GM19438 (cell line): ENCODE measurements at regions not wholly inside any gene's neighbourhood (a gene's known extent, or its start where the extent isn't known, plus 50 kb on each side); places are given as distances from the start of the nearest gene placed in this dataset.

ENCODE experiments used
- ATAC-seq: cut with Tn5 transposase; IDR thresholded peaks from one replicate; pipeline ENCODE4 v1.9.1; 2021; ENCODE audit warnings: low read depth; ENCODE audit not compliant: unreplicated experiment

GRCh38 chr9:120294003-120294402, 286.0 kb downstream of the CDK5RAP2 start:
- no peak for ATAC-seq

DNA sequence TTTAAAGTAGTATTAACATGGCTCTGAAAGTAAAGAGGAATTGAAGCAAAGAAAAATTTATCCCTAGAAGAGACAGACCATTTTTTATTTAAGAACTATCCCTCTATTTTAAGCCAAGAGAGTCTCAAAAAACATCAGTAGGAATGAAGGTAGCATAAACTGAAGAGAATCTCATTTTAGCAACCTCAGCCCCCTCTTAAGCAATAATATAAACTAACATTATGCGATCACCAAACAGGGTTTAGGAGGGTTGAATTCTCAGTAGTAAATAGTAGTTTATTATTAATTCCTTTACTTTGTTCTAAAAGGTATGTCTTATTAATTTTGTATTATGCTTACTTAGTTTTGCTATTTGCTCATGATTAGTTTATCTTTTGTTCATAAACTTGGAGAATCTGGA, 287.4 kb downstream of the CDK5RAP2 start:
- ATAC-seq, result no peak

DNA sequence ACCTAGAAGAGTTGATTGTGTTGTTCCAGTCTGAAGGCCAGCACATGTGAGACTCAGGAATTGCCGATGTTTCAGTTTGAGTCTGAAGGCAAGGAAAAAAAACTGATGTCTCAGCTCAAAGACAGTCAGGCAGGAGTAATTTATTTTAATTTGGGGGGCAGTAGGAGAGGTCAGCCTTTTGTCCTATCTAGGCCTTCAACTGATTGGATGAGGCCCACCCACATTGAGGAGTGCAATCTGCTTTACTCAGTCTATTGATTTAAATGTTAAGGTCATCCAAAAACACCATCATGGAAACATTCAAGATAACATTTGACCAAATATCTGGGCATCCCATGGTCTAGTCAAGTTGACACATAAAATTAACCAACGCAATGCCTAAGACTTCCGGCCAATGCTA, 288.9 kb downstream of the CDK5RAP2 start:
- ATAC-seq, result no peak

GRCh38 chr9:120289990-120290975, 289.7 kb downstream of the CDK5RAP2 start:
- ATAC-seq, result no peak

DNA sequence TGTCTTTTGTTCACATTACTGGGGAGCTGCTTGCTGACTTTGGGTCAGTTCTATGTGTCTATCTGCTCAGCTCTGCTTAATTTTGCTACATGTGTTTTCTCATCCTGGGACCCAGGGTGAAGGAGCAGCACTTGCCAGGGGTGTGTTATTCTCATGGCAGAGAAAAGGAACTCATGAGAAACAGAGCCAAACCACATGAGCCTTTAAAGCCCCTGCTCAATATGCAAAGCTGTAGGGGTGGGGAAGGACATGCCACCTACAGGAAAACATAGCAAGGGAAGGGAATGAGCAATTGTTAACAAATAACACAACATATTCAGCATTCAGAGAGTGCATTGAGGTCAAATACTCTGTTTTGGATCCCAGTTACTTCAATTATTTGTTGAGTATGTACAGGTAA, 290.9 kb downstream of the CDK5RAP2 start:
- ATAC-seq, result no peak

GRCh38 chr9:120286530-120286929, 293.4 kb downstream of the CDK5RAP2 start:
- no peak for ATAC-seq

- ATAC-seq, result no peak
These were observed 295.1 kb downstream of the CDK5RAP2 start for GRCh38 chr9:120284821-120285220.

DNA sequence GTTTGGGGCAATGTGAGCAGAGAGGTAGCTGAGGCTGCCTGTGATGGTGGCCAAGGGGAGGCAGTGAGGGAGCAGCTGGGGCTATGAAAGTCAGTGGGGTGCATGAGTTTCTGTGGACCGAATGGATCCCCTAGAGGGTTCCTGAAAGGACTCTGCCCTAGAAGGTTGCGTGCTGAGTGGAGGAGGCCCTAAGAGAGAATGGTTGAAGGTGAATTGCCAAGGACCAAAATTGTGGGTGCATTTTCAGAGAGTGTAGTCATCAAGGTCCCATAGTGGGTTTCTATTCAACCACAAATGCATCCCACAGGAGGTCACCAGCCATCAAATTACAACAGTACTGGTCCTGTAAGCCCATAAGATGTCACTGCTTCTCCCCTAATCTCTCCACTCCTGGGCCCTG, 298.3 kb downstream of the CDK5RAP2 start:
- ATAC-seq, result no peak

DNA sequence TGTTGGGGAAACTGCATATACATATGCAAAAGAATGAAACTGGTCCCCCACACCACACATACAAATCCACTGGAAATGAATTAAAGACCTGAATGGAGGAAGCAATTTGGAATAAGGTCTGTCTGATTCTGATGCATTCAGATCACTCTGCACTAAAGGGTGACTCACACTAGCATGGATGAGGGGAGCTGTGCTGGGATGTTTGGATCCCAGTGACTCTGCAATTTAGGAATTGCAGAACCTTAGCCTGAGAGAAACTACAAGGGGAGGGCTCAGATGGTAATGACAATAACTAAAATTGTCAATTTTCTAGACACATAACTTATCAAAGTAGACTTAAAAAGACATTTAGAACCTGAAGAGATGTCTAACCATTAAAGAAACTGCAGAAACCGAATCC, 312.0 kb downstream of the CDK5RAP2 start:
- ATAC-seq, result no peak

DNA sequence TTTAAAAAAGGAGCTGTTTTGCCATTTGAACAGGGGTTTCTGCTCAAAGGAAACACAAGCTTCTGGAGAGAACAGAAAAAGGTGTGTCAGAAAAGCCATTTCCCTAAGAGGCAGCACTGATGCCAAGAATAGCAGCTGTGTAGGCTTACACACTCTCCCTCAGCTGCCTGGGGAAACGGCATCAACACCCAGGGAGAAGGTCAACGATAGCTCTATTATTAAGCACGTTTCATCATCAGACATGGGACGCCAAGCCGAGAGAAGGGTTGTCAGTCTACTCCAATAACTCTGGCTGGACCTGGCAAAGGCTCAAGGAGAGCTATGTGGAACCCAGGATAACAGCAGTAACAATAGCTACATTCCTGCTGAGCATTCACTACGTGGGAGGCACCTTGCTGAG, 314.2 kb downstream of the CDK5RAP2 start:
- ATAC-seq, result no peak

DNA sequence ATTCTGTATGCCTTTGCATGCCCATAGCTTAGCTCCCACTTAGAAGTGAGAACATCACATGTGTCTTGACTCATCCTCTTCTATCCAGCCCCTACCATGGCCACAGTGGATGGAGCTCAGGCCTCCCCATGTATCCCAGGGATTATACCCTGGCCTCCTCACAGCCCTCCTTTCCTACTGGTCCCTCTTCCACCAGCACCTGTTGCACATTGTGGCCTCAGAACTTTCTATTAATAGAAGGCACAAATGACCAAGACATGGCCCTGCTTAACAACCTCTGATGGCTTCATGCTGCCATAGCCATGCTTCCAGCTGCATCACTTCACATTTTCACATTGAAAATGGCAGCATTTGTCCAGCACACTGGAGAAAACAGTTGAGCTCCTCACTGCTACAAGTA, 315.4 kb downstream of the CDK5RAP2 start:
- no peak for ATAC-seq

DNA sequence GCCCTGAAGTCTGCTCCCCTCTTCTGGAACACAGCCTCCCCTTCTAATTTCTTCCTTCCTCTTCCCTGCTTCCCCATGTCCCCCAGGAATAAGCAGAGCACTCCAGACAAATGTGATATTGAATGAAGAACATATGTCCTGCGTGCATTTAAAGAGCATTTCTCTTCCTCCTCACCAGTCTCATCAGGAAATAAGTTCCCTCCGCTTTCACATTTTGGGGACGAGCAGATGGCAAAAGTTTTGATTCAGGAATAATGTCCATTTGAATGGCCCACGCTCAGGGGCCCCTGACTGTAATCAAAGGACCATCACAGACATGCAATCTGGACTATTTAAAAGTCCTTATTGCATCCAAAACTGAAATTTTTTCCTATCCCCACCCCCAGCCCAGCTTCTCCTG, 316.1 kb downstream of the CDK5RAP2 start:
- no peak for ATAC-seq

- no peak for ATAC-seq
These were observed 318.5 kb downstream of the CDK5RAP2 start for GRCh38 chr9:120261419-120261818.

- no peak for ATAC-seq
These were observed 320.9 kb downstream of the CDK5RAP2 start for GRCh38 chr9:120259100-120259499.

DNA sequence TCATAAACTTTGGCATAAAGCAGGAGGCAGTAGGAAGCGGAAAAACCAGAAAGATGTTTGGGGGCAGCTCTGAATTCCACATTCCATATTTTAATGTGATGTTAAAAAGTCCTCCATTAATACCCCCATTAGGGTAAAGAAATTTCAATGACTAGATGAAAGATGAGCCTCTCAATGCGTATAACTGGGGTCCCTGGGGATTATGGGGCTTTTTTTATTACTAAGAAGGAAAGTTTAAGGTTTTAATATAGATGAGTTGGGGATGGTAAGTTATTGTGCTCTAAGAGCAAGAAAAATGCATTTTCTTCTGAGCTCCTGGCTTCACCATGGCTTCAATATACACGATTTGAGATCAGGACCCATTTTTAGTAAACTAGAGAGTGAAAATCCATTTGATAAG, 321.9 kb downstream of the CDK5RAP2 start:
- ATAC-seq, result no peak

- no peak for ATAC-seq
These were observed 322.5 kb downstream of the CDK5RAP2 start for GRCh38 chr9:120257483-120257882.

DNA sequence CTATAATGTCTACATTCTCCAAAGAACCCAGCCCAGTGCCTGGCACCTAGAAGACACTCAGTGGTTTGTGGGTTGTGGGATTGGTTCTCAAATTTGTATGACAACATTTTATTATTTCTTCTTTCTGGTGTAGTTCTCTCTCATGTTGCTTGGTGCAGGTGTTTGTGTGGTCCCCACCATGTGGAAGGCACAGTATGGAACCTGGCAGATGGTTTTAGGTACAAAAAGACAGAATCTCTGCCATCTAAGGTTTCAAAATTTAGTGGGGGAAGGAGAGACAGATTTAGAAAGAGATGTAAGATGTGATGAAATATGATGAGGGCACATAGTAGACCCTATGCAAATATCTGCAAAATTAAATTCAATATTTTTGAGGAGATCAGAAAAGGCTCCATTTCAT, 323.8 kb downstream of the CDK5RAP2 start:
- ATAC-seq, result no peak

DNA sequence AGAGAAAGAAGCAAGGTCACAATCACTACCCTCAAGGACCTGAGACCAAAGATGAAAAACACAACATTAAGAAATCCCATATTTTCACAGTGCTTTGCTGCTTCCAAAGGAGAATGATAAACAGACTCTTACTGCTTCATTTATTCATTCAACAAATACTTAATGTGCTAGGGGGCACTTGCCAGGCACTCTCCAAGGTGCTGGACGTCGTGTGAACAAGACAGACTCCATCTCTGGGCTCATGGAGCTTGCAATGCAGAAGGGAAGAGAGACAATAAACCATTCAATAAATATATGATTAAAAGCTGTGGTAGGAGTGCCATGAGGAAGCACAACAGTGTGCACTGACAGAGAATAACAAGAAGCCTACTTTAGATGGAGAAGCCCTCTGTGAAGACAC, 327.7 kb downstream of the CDK5RAP2 start:
- no peak for ATAC-seq

DNA sequence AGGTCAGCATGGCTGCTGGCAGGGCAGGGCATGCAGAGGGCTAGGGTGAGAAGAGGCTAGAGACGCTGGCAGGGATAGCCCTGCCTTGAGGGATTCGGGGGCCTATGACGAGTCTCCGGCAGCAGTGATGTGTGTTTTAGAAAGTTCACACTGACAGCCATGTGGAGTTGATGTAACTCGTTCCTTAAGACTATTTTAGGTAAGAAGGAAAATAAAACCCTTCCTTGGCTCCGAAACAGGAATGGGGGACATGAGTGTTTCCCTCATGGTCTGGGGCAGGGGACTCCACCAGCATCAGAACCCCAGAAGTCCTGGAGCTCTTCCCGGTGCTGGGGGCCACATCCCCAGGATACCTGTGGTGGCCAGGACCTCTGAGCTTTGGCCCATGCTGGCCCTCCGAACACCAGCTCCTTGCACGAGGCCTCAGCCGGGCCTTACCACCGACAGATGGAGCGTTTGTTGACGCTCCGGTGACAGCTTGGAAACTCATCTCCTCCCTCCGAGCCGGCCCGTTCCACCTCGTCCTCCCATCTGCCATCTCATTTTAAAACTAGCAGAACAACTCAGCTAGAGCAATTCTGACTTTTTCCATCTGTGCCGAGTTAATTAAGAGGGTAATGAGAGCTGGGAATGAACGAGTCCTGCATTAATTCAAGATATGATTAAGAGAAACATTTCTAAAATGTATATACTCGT, 337.7 kb downstream of the CDK5RAP2 start:
- no peak for ATAC-seq

DNA sequence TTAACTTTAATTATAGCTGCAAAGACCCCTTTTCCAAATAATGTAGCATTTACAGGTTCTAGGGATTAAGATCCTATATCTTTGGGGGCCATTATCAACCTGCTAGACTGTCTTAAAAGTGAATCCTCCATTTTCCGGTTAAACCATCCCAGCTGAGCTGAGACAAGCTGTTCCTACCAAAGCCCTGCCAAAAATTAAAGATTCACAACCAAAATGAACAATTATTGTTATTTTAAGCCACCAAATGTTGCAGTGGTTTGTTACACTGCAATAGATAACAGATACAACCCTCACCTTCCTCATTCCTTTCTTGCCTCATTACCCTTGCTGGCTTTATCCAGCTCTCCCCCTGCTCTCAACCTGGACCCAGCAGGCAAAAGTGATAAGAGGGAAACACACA, 343.4 kb downstream of the CDK5RAP2 start:
- no peak for ATAC-seq

DNA sequence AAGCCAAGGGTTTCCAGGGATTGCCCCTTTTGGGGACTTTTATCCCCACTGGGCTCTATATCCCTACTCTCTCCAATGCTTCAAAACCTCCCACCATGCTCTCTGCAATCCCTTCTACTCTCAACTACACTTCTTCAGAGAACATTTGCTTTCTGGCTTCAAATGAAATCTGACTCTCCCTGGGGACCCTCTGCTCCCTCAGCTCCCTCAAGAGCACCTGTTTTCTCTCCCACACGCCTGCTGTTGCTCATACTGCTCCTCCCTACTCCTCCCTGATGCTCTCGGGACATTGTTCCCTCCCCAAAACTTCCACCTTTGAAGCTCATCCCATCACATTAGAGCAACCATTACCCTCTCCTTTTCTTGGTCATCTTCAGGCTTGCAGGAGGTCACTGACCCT, 344.9 kb downstream of the CDK5RAP2 start:
- ATAC-seq, result no peak

- ATAC-seq, result no peak
These were observed 349.7 kb downstream of the CDK5RAP2 start for GRCh38 chr9:120230227-120230626.
